ENCODE measurements at regions not wholly inside any gene's neighbourhood (a gene's known extent, or its start where the extent isn't known, plus 50 kb on each side); places are given as distances from the start of the nearest gene placed in this dataset.
"Not testable (repeated sequence)": the region's sequence is repeated elsewhere in the genome, so short reads cannot be mapped to it uniquely, and the experiment has no call there.

DNA sequence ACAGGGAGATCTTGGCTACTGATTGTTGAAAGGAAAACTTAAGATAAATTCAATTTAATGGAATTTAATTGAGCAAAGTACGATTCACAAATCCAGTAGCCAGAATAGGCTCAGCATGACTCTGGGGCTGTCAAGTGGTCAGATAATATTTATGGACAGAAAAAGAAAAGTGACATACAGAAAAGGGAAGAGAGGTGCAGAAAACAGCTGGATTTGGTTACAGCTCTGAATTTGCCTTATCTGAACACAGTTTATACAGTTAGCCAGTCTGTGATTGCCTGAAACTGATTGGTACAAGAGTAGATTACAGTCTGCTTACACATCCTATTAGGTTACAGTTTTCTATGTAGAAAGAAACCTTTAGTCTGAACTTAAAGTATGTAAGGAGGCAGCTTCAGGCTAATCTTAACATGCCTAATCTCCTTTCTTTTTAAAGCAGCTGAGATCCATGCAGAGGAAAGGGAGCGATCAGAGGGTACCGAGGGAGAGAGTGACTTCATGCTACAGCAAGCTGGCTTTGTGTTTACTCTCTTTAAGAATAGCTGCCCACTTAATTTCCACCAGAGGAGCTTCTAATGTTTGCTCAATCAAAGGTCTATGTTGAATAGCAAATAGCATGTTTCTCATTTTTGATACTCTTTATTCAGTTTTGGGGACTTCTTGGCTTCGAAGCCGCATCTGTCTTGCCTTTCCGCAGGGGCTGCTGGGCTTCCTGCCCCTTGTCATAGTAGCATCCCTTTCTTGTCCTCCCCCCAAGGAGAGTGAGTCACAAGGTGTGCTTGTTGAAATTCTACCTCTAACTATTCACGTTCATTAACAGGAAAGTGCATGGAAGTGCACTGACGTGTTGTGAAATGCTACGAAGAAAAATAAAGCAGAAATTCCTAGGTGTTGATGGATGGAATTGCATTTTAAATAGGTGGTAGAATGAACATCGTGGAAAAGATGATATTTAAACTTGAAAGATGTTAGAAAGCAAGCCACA lies 761.2 kb downstream of the TAF11L14 start:
- Mint-ChIP-seq H3K4me3 (ENCODE audit: unreplicated experiment) (no peak overlapping the region), H3K27ac (ENCODE audit: unreplicated experiment) (no peak overlapping the region), H3K36me3 (ENCODE audit: unreplicated experiment) (no peaks in the 10 kb centered on the region), H3K27me3 (ENCODE audit: unreplicated experiment) (peaks cover 2% of the 10 kb centered on the region), H3K4me1 (ENCODE audit: low read depth, unreplicated experiment) (peaks cover 8% of the 10 kb centered on the region), H3K9me3 (ENCODE audit: unreplicated experiment) (peaks cover 4% of the 10 kb centered on the region)
- no peak for DNase-seq
- TF ChIP-seq, protein P1, sequence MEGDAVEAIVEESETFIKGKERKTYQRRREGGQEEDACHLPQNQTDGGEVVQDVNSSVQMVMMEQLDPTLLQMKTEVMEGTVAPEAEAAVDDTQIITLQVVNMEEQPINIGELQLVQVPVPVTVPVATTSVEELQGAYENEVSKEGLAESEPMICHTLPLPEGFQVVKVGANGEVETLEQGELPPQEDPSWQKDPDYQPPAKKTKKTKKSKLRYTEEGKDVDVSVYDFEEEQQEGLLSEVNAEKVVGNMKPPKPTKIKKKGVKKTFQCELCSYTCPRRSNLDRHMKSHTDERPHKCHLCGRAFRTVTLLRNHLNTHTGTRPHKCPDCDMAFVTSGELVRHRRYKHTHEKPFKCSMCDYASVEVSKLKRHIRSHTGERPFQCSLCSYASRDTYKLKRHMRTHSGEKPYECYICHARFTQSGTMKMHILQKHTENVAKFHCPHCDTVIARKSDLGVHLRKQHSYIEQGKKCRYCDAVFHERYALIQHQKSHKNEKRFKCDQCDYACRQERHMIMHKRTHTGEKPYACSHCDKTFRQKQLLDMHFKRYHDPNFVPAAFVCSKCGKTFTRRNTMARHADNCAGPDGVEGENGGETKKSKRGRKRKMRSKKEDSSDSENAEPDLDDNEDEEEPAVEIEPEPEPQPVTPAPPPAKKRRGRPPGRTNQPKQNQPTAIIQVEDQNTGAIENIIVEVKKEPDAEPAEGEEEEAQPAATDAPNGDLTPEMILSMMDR (IDR thresholded peaks at IDR 0.05; ENCODE audit: partially characterized antibody, unreplicated experiment) = no peak

GRCh38 chr5:18397371-18397770 lies 763.1 kb downstream of the TAF11L14 start:
- Mint-ChIP-seq H3K9me3 (ENCODE audit: unreplicated experiment) (peaks cover 2% of the 10 kb centered on the region), H3K4me3 (ENCODE audit: unreplicated experiment) (no peak overlapping the region), H3K4me1 (ENCODE audit: low read depth, unreplicated experiment) (no peaks in the 10 kb centered on the region), H3K27ac (ENCODE audit: unreplicated experiment) (no peak overlapping the region), H3K27me3 (ENCODE audit: unreplicated experiment) (peaks cover 2% of the 10 kb centered on the region), H3K36me3 (ENCODE audit: unreplicated experiment) (no peaks in the 10 kb centered on the region)
- no peak for DNase-seq
- TF ChIP-seq, protein P1 (IDR thresholded peaks at IDR 0.05; ENCODE audit: partially characterized antibody, unreplicated experiment) = no peak

GRCh38 chr5:18397891-18398290 lies 763.6 kb downstream of the TAF11L14 start:
- TF ChIP-seq, protein P1 (IDR thresholded peaks at IDR 0.05; ENCODE audit: partially characterized antibody, unreplicated experiment) = no peak
- DNase-seq = no peak
- Mint-ChIP-seq H3K4me1 (ENCODE audit: low read depth, unreplicated experiment) (no peaks in the 10 kb centered on the region), H3K27ac (ENCODE audit: unreplicated experiment) (no peak overlapping the region), H3K27me3 (ENCODE audit: unreplicated experiment) (peaks cover 2% of the 10 kb centered on the region), H3K36me3 (ENCODE audit: unreplicated experiment) (no peaks in the 10 kb centered on the region), H3K9me3 (ENCODE audit: unreplicated experiment) (peaks cover under 1% of the 10 kb centered on the region), H3K4me3 (ENCODE audit: unreplicated experiment) (no peak overlapping the region)

GRCh38 chr5:18399461-18400327 lies 765.4 kb downstream of the TAF11L14 start:
- H3K4me3 Mint-ChIP-seq (ENCODE audit: unreplicated experiment); H3K36me3 Mint-ChIP-seq (ENCODE audit: unreplicated experiment); DNase-seq; H3K27ac Mint-ChIP-seq (ENCODE audit: unreplicated experiment); H3K9me3 Mint-ChIP-seq (ENCODE audit: unreplicated experiment); H3K27me3 Mint-ChIP-seq (ENCODE audit: unreplicated experiment); H3K4me1 Mint-ChIP-seq (ENCODE audit: low read depth, unreplicated experiment): not testable (repeated sequence)

DNA sequence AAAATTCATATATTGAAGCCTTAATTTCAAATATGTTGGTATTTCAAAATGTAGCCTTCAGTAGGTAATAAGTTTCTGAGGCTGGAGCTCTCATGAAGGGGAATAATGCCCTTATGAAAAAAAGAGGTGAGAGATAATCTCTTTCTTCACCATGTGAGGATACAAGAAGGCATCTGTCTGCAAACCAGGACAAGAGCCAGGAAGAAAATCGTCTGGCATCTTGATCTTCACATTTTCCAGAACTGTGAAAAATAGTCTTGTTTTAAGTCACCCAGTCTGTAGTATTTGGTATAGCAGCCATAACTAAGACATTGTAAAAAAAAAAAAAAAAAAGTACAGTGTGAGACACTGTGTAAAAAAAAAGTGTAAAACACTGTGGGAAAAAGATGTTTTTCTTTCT lies 768.9 kb downstream of the TAF11L14 start:
- DNase-seq = no peak
- no peaks in the 10 kb centered on the region for H3K4me1 Mint-ChIP-seq (ENCODE audit: low read depth, unreplicated experiment)
- H3K9me3 Mint-ChIP-seq (ENCODE audit: unreplicated experiment) = no peaks in the 10 kb centered on the region
- H3K4me3 Mint-ChIP-seq (ENCODE audit: unreplicated experiment) = no peak overlapping the region
- no peaks in the 10 kb centered on the region for H3K27me3 Mint-ChIP-seq (ENCODE audit: unreplicated experiment)
- TF ChIP-seq, protein P1 (IDR thresholded peaks at IDR 0.05; ENCODE audit: partially characterized antibody, unreplicated experiment) = no peak
- H3K36me3 Mint-ChIP-seq (ENCODE audit: unreplicated experiment) = no peaks in the 10 kb centered on the region
- no peak overlapping the region for H3K27ac Mint-ChIP-seq (ENCODE audit: unreplicated experiment)

All from glutamatergic neuron (in vitro differentiated cells).